HK-2 (cell line): ENCODE measurements at regions not wholly inside any gene's neighbourhood (a gene's known extent, or its start where the extent isn't known, plus 50 kb on each side); places are given as distances from the start of the nearest gene placed in this dataset.

Experiments used
- DNase-seq: peaks from one replicate; pipeline ENCODE4 v3.0.0-alpha.2; 2018; ENCODE audit not compliant: unreplicated experiment

GRCh38 chr12:66910366-66910974, 231.6 kb upstream of the GRIP1 start:
- DNase-seq, result no peak

GRCh38 chr12:66915306-66915904, 236.5 kb upstream of the GRIP1 start:
- DNase-seq, result no peak

GRCh38 chr12:66916189-66916588, 237.3 kb upstream of the GRIP1 start:
- no peak for DNase-seq

- DNase-seq, result no peak
These were observed 240.6 kb upstream of the GRIP1 start for GRCh38 chr12:66919466-66919865.

GRCh38 chr12:66920205-66920604, 241.3 kb upstream of the GRIP1 start:
- no peak for DNase-seq

GRCh38 chr12:66921151-66921550, 242.3 kb upstream of the GRIP1 start:
- DNase-seq, result no peak

GRCh38 chr12:66925083-66925482, 246.2 kb upstream of the GRIP1 start:
- DNase-seq, result no peak

GRCh38 chr12:66929121-66929520, 250.2 kb upstream of the GRIP1 start:
- DNase-seq, result no peak

GRCh38 chr12:66931091-66931490, 252.2 kb upstream of the GRIP1 start:
- DNase-seq, result no peak

GRCh38 chr12:66932126-66932525, 253.2 kb upstream of the GRIP1 start:
- no peak for DNase-seq

- no peak for DNase-seq
These were observed 255.6 kb upstream of the GRIP1 start for GRCh38 chr12:66934302-66935062.

- DNase-seq, result no peak
These were observed 262.3 kb upstream of the GRIP1 start for GRCh38 chr12:66941150-66941549.

GRCh38 chr12:66942741-66943465, 264.0 kb upstream of the GRIP1 start:
- DNase-seq, result no peak

GRCh38 chr12:66944365-66944764, 265.5 kb upstream of the GRIP1 start:
- no peak for DNase-seq

- no peak for DNase-seq
These were observed 266.4 kb upstream of the GRIP1 start for GRCh38 chr12:66945189-66945817.

GRCh38 chr12:66947119-66947518, 268.2 kb upstream of the GRIP1 start:
- DNase-seq, result no peak

- no peak for DNase-seq
These were observed 273.8 kb upstream of the GRIP1 start for GRCh38 chr12:66952668-66953067.

GRCh38 chr12:66956300-66956699, 277.4 kb upstream of the GRIP1 start:
- DNase-seq, result no peak

GRCh38 chr12:66959276-66959675, 280.4 kb upstream of the GRIP1 start:
- DNase-seq, result no peak

GRCh38 chr12:66960006-66960405, 281.1 kb upstream of the GRIP1 start:
- no peak for DNase-seq

GRCh38 chr12:66960704-66961690, 282.1 kb upstream of the GRIP1 start:
- no peak for DNase-seq
